Upper lobe of left lung (tissue), 4 donors: ENCODE measurements at regions not wholly inside any gene's neighbourhood (a gene's known extent, or its start where the extent isn't known, plus 50 kb on each side); places are given as distances from the start of the nearest gene placed in this dataset.

Source experiments
- EP300 ChIP-seq, 4 donors: sonication (generic); formaldehyde crosslinking; IDR thresholded peaks; one replicate each; pipeline ENCODE4 v1.5.1; 2017; ENCODE audit warnings: antibody characterized with exemption in 4 of 4, control low read depth in 2 of 4
- POLR2A ChIP-seq, 4 donors: fragments of 450-650 bp; IDR thresholded peaks; one replicate each; pipeline ENCODE4 v1.5.1; 2016 to 2017; ENCODE audit warnings: antibody characterized with exemption in 4 of 4, mild to moderate bottlenecking in 2 of 4
- TF ChIP-seq, protein P1 (sequence below), 6 experiments: fragments of 450-650 bp in 4 of 6; fragments of 200-600 bp in 2 of 6; sonication (generic) in 2 of 6; IDR thresholded peaks; one replicate each; pipeline ENCODE4 v1.5.1; 2016 to 2019; ENCODE audit warnings: antibody characterized with exemption in 6 of 6

DNA sequence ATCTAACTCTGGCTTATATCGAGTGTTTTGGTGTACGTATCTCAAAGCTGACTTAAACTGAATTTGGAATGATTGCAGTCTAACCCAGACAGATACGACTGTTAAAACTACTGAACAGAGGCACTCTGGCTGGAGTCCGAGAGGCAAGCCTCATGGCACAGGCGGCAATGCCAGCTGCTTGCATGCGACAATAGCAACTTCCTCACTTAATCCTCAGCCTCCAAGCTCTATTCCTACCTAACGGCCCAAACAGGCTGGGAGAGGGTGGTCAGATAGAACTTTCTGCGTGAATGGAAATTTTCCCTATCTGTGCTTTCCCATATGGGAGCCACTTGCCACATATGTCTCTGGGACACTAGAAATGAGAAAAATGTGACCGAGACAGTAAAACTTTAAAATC, 292.0 kb upstream of the KLF6 start:
- TF ChIP-seq, protein P1, sequence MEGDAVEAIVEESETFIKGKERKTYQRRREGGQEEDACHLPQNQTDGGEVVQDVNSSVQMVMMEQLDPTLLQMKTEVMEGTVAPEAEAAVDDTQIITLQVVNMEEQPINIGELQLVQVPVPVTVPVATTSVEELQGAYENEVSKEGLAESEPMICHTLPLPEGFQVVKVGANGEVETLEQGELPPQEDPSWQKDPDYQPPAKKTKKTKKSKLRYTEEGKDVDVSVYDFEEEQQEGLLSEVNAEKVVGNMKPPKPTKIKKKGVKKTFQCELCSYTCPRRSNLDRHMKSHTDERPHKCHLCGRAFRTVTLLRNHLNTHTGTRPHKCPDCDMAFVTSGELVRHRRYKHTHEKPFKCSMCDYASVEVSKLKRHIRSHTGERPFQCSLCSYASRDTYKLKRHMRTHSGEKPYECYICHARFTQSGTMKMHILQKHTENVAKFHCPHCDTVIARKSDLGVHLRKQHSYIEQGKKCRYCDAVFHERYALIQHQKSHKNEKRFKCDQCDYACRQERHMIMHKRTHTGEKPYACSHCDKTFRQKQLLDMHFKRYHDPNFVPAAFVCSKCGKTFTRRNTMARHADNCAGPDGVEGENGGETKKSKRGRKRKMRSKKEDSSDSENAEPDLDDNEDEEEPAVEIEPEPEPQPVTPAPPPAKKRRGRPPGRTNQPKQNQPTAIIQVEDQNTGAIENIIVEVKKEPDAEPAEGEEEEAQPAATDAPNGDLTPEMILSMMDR (IDR thresholded peaks at IDR 0.05) = no peak
- TF ChIP-seq POLR2A (IDR thresholded peaks at IDR 0.05) (no peak), EP300 (IDR thresholded peaks at IDR 0.05) (no peak)
